ENCODE measurements at regions not wholly inside any gene's neighbourhood (a gene's known extent, or its start where the extent isn't known, plus 50 kb on each side); places are given as distances from the start of the nearest gene placed in this dataset.
A peak's percentile ranks its signal among the peaks of the same experiment; 100 is the strongest.

DNA sequence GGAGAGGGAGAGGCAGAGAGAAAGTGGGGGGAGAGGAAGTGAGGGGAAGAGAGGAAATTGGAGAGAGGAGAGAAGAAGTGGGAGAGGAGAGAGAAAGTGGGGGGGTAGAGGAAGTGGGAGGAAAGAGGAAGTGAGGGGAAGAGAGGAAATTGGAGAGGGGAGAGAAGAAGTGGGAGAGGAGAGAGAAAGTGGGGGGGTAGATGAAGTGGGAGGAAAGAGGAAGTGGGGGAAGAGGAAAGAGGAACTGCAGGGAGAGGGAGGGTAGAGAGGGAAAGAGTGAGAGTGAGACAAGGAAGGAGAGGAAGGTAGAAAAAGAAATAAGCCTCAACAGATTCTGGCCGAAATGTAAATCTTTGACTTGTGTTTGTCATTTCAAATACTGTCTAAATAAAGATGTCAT, 146.6 kb downstream of the KLF12 start:
- no peak for DNase-seq (ENCODE audit: low read depth)
- no peak overlapping the region for H3K4me3 ChIP-seq (ENCODE audit: low read length)
- TF ChIP-seq, protein P1, sequence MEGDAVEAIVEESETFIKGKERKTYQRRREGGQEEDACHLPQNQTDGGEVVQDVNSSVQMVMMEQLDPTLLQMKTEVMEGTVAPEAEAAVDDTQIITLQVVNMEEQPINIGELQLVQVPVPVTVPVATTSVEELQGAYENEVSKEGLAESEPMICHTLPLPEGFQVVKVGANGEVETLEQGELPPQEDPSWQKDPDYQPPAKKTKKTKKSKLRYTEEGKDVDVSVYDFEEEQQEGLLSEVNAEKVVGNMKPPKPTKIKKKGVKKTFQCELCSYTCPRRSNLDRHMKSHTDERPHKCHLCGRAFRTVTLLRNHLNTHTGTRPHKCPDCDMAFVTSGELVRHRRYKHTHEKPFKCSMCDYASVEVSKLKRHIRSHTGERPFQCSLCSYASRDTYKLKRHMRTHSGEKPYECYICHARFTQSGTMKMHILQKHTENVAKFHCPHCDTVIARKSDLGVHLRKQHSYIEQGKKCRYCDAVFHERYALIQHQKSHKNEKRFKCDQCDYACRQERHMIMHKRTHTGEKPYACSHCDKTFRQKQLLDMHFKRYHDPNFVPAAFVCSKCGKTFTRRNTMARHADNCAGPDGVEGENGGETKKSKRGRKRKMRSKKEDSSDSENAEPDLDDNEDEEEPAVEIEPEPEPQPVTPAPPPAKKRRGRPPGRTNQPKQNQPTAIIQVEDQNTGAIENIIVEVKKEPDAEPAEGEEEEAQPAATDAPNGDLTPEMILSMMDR (conservative IDR thresholded peaks at IDR 0.05; ENCODE audit: low read length) = no peak

DNA sequence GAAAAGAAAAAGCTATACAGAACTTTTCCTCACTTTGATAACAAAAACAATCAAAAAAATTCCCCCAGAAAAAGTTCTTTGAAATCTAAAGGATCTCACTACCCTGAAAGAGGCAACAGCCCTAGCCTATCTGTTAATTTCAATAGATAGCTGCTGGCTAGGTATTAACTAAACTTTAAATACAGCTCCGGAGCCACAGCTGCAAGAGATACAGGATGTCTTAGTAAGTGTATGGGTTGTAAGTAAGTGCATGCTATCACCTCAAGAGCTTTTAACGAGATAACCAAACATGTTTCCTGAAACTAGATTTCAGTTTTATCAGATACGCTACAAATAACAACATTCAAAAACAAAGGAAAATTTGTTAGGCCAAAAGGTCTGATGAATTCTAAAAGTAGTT, 148.4 kb downstream of the KLF12 start:
- no peak overlapping the region for H3K4me3 ChIP-seq (ENCODE audit: low read length)
- TF ChIP-seq, protein P1 (conservative IDR thresholded peaks at IDR 0.05; ENCODE audit: low read length) = no peak
- DNase-seq (ENCODE audit: low read depth) = no peak

DNA sequence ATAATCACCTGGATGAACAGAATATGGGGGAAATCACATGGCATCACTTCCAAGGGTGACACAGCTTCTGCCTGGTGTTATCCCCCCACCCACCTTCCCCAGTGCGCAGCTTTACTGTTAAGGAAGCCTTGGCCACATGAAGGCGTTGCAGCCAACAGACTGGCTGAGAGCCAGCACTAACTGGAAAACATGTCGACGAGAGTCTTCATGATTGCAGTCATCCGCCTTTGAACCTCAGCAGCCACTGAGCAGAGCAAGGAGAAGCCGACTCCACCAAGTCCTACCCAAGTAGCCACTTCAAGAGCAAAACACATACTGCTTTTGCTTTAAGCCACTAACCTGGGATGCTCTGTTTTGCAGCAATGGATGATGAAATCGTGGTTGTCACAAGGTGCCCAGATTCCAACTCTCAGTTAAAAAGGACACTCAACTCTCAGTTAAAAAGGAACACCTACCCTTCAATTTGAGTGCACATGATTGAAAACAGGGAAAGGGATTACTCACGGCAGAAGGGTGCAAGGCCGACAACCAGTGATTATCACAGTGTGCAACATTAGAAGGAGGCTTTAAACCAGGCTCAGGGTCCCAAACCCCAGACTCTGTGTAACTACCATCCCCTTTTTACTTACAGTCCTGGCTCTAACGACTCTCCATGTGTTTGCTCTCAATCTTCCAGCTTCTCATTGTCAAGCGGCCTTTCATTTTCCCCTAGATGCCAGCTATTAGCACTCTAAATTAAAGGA, 149.1 kb downstream of the KLF12 start:
- no peak for DNase-seq (ENCODE audit: low read depth)
- TF ChIP-seq, protein P1 (conservative IDR thresholded peaks at IDR 0.05; ENCODE audit: low read length) = no peak
- no peak overlapping the region for H3K4me3 ChIP-seq (ENCODE audit: low read length)

DNA sequence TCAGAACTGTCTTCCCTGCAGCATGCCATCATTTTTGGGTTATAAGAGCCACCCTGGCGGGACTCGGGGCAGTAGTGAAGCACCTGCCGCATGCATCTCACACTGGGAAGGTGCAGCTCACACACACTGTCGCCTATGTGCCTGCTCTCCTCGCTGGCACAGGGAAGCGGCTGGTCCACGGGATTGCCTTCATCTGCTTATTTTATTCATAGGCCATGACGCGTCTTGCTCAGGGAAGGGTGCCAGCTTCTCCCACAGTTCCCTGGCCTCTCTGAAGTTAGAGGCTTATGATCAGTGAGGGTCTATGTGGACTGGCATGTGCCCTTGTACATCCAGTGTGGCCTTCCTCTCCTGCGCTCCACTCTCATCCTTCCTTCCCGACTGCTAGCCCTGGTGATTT, 150.0 kb downstream of the KLF12 start:
- no peak overlapping the region for H3K4me3 ChIP-seq (ENCODE audit: low read length)
- DNase-seq (ENCODE audit: low read depth) = no peak
- TF ChIP-seq, protein P1 (conservative IDR thresholded peaks at IDR 0.05; ENCODE audit: low read length) = no peak

DNA sequence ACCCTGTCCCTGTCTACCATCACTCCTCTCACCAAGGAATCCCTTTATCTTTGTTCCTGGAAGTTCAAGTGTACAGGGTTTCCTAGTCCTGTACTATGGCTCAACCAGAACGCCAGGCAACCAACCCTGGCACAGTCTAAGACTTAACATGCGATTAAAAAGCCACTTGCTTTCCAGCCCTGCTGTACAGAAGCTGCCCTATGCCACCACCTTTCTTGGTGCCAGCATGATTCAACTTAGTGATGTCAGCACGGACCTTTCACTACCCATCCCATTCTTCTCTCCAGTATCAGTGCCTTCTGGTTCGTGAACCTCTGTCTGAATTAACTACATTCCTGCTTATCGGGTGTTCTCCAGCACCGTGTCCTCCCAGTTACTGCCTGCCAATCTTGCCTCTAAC, 151.1 kb downstream of the KLF12 start:
- H3K4me3 ChIP-seq (ENCODE audit: low read length) = no peak overlapping the region
- DNase-seq (ENCODE audit: low read depth) = no peak
- TF ChIP-seq, protein P1 (conservative IDR thresholded peaks at IDR 0.05; ENCODE audit: low read length) = no peak

DNA sequence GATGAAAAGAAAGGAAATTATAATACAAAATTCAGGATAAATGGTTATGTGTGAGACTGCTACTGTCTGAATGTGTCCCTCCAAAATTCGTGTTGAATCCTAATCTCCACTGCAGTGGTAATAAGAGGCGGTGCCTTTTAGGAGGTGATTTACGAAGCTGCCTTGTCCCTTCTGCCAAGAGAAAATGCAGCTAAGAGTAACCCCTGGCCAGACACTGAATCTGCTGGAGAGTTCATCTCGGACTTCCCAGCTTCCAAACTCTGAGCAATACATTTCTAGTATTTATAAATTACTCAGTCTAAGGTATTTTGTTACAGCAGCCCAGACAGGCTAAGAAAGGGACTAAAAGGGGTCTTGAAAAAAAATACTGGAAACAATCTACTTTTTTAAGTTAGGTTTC, 152.6 kb downstream of the KLF12 start:
- DNase-seq (ENCODE audit: low read depth) = peak; percentile 12
- TF ChIP-seq, protein P1 (conservative IDR thresholded peaks at IDR 0.05; ENCODE audit: low read length) = no peak
- H3K4me3 ChIP-seq (ENCODE audit: low read length) = no peak overlapping the region

DNA sequence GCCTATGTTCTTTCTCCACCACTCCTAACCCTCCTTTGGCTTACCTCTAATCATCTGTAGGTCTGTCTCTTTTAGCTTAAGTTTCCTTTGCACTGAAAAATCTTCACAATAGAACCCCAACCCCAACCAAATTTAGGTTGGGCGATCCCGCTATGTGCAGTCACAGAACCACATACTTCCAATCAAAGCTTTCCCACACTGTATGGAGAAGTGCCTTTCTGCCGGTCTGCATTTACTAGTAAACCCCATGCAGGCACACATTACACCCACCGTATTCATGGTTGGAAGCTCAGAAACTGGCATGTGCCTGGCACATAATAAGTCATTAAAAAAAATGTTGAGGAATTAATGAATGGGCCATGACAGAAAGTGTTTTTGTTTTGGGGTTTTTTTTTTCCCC, 158.4 kb downstream of the KLF12 start:
- DNase-seq (ENCODE audit: low read depth) = no peak
- TF ChIP-seq, protein P1 (conservative IDR thresholded peaks at IDR 0.05; ENCODE audit: low read length) = no peak
- no peak overlapping the region for H3K4me3 ChIP-seq (ENCODE audit: low read length)

Measured in AG10803 (cell line).